AG10803 (cell line): ENCODE measurements at regions not wholly inside any gene's neighbourhood (a gene's known extent, or its start where the extent isn't known, plus 50 kb on each side); places are given as distances from the start of the nearest gene placed in this dataset.
A peak's percentile ranks its signal among the peaks of the same experiment; 100 is the strongest.

Experiments used
- DNase-seq: peaks from one replicate; pipeline ENCODE4 v3.0.0; 2010; ENCODE audit warnings: low read depth
- H3K4me3 ChIP-seq: 2 replicates; pipeline ENCODE4 v1.5.1; 2011; ENCODE audit warnings: mild to moderate bottlenecking, low read length, control low read depth
- CTCF ChIP-seq: conservative IDR thresholded peaks from 2 replicates; pipeline ENCODE4 v1.5.1; 2011; ENCODE audit warnings: mild to moderate bottlenecking, low read length, control low read depth, inconsistent platforms

GRCh38 chr5:117954331-117954730 lies 1034.0 kb downstream of the DTWD2 start:
- peak; percentile 25 for DNase-seq
- TF ChIP-seq CTCF, result no peak
- H3K4me3 ChIP-seq, result no peak overlapping the region

GRCh38 chr5:117953272-117953671 lies 1035.1 kb downstream of the DTWD2 start:
- DNase-seq, result no peak
- no peak overlapping the region for H3K4me3 ChIP-seq
- no peak for TF ChIP-seq CTCF

- H3K4me3 ChIP-seq, result no peak overlapping the region
- no peak for DNase-seq
- no peak for TF ChIP-seq CTCF
Observed at GRCh38 chr5:117947836-117948235, 1040.5 kb downstream of the DTWD2 start.

GRCh38 chr5:117947121-117947520 lies 1041.2 kb downstream of the DTWD2 start:
- no peak overlapping the region for H3K4me3 ChIP-seq
- no peak for DNase-seq
- TF ChIP-seq CTCF, result no peak

- TF ChIP-seq CTCF, result no peak
Observed at GRCh38 chr5:117945258-117945657, 1043.1 kb downstream of the DTWD2 start.

GRCh38 chr5:117943541-117943940 lies 1044.8 kb downstream of the DTWD2 start:
- H3K4me3 ChIP-seq, result no peak overlapping the region
- no peak for DNase-seq
- no peak for TF ChIP-seq CTCF

More at GRCh38 chr5:117945258-117945657, 1043.1 kb downstream of the DTWD2 start:
- H3K4me3 ChIP-seq, result no peak overlapping the region
- DNase-seq, result no peak

- no peak for DNase-seq
- TF ChIP-seq CTCF, result no peak
Observed at GRCh38 chr5:117942861-117943519, 1045.4 kb downstream of the DTWD2 start.

More at GRCh38 chr5:117942861-117943519, 1045.4 kb downstream of the DTWD2 start:
- H3K4me3 ChIP-seq, result no peak overlapping the region
